Ovary (tissue), 7 donors: ENCODE measurements at regions not wholly inside any gene's neighbourhood (a gene's known extent, or its start where the extent isn't known, plus 50 kb on each side); places are given as distances from the start of the nearest gene placed in this dataset.

Experiments used
- DNase-seq, 5 donors: peaks; one replicate each; pipeline ENCODE4 v3.0.0-alpha.2; 2019 to 2020
- H3K27ac ChIP-seq, 2 donors: fragments of 200-600 bp; one replicate each; pipeline versions ENCODE4 v1.5.1 to v1.8.0; 2019 to 2022
- H3K27me3 ChIP-seq: fragments of 200-600 bp; one replicate; pipeline ENCODE4 v1.8.0; 2022
- H3K36me3 ChIP-seq: fragments of 200-600 bp; sonication (generic); one replicate; pipeline ENCODE4 v1.5.1; 2019
- H3K4me1 ChIP-seq: one replicate; pipeline ENCODE4 v1.8.1; 2013; ENCODE audit warnings: mild to moderate bottlenecking, moderate library complexity; ENCODE audit not compliant: insufficient read depth
- H3K4me3 ChIP-seq: fragments of 200-600 bp; sonication (generic); one replicate; pipeline ENCODE4 v1.5.1; 2017
- H3K9me3 ChIP-seq, 2 donors: fragments of 200-600 bp in 1 of 2; sonication (generic) in 1 of 2; one replicate each; pipeline versions ENCODE4 v1.5.1 to v1.8.1; 2013 to 2019; ENCODE audit warnings: mild to moderate bottlenecking in 1 of 2, moderate library complexity in 1 of 2
- EP300 ChIP-seq: sonication (generic); formaldehyde crosslinking; IDR thresholded peaks from one replicate; pipeline ENCODE4 v1.6.1; 2017; ENCODE audit warnings: antibody characterized with exemption
- POLR2A ChIP-seq: fragments of 450-650 bp; IDR thresholded peaks from one replicate; pipeline ENCODE4 v1.6.1; 2017; ENCODE audit warnings: antibody characterized with exemption, mild to moderate bottlenecking, moderate library complexity
- WGBS, 3 donors: extraction: QIAGEN DNeasy Blood & Tissue Kit in 1 of 3; methylation state at CpG; one replicate each; pipeline versions ENCODE4 v1.1.5 to v1.1.7; 2013 to 2017; 5-methylcytosine and 5-hydroxymethylcytosine counted together
- intact Hi-C, 4 donors: fragments of 100-400 bp; cut with DNase I; formaldehyde crosslinking; loops; one replicate each; pipeline versions ENCODE4 v1.11.0 to v1.15.1; 2022 to 2023
- TF ChIP-seq, protein P1 (sequence below), 3 donors: fragments of 450-650 bp in 2 of 3; fragments of 200-600 bp in 1 of 3; IDR thresholded peaks; one replicate each; pipeline versions ENCODE4 v1.5.1 to v1.8.0; 2016 to 2022; ENCODE audit warnings: antibody characterized with exemption in 3 of 3, mild to moderate bottlenecking in 1 of 3
- donor health status: DM: no; HTN: no; CAD: no; lungs with moderate emphysema.
- donor health status: DM: no; HTN: no; CAD: no.
- donor health status: Bipolar disorder and iron deficiency.
- donor health status: DM: no; HTN: no; CAD: no.
- donor health status: DM: yes; HTN: yes; CAD: no.

DNA sequence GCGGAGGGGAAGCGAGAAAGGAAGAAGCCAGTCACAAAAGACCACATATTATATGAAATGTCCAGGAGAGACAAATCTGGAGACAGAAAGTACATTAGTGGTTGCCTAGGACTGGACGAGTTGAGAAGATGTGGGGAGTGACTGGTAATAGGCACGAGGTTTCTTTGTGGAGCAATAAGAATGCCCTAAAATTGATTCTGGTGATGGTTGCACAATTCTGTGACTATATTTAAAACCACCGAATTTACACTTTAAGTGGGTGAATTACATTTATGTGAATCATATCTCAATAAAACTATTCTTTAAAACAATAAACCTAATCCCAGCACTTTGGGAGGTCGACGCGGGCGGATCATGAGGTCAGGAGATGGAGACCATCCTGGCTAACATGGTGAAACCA is 63.1 kb downstream of the ZNF281 start:
- H3K27ac ChIP-seq = no peak overlapping the region
- no peak for TF ChIP-seq EP300
- TF ChIP-seq POLR2A = no peak
- TF ChIP-seq, protein P1, sequence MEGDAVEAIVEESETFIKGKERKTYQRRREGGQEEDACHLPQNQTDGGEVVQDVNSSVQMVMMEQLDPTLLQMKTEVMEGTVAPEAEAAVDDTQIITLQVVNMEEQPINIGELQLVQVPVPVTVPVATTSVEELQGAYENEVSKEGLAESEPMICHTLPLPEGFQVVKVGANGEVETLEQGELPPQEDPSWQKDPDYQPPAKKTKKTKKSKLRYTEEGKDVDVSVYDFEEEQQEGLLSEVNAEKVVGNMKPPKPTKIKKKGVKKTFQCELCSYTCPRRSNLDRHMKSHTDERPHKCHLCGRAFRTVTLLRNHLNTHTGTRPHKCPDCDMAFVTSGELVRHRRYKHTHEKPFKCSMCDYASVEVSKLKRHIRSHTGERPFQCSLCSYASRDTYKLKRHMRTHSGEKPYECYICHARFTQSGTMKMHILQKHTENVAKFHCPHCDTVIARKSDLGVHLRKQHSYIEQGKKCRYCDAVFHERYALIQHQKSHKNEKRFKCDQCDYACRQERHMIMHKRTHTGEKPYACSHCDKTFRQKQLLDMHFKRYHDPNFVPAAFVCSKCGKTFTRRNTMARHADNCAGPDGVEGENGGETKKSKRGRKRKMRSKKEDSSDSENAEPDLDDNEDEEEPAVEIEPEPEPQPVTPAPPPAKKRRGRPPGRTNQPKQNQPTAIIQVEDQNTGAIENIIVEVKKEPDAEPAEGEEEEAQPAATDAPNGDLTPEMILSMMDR (IDR thresholded peaks at IDR 0.05) = no peak
- H3K4me3 ChIP-seq = no peak overlapping the region
- no peaks in the 10 kb centered on the region for H3K36me3 ChIP-seq
- DNase-seq = no peak
- WGBS, 3 donors = 85 to 90% (median 90%) methylated on average over 9 of the region's 9 CpGs
- no peaks in the 10 kb centered on the region for H3K27me3 ChIP-seq
- intact Hi-C loops = no loop called here
- H3K4me1 ChIP-seq = no peaks in the 10 kb centered on the region
- no peaks in the 10 kb centered on the region for H3K9me3 ChIP-seq

DNA sequence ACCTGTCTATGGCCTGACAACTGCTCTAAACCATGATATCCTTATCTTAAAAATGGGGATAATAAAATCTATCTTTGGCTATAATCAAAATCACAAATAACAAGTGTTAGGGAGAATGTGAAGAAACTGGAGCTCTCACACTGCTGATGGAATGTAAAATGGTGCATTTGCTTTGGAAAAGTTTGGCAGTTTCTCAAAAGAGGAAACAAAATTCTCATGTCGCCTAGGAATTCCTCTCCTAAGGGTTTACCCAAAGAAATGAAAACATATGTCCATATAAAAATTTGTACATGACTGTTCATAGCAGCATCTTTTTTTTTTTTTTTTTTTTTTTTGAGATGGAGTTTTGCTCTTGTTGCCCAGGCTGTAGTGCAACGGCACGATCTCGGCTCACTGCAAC is 64.3 kb downstream of the ZNF281 start:
- WGBS, 3 donors = 72 to 80% (median 76%) methylated on average over 4 of the region's 4 CpGs
- no peak overlapping the region for H3K4me3 ChIP-seq
- H3K27ac ChIP-seq = no peak overlapping the region
- intact Hi-C loops = no loop called here
- H3K27me3 ChIP-seq = no peaks in the 10 kb centered on the region
- no peak for DNase-seq
- H3K9me3 ChIP-seq = no peaks in the 10 kb centered on the region
- no peaks in the 10 kb centered on the region for H3K4me1 ChIP-seq
- no peaks in the 10 kb centered on the region for H3K36me3 ChIP-seq
- TF ChIP-seq, protein P1 (IDR thresholded peaks at IDR 0.05) = no peak
- TF ChIP-seq POLR2A (no peak), EP300 (no peak)

DNA sequence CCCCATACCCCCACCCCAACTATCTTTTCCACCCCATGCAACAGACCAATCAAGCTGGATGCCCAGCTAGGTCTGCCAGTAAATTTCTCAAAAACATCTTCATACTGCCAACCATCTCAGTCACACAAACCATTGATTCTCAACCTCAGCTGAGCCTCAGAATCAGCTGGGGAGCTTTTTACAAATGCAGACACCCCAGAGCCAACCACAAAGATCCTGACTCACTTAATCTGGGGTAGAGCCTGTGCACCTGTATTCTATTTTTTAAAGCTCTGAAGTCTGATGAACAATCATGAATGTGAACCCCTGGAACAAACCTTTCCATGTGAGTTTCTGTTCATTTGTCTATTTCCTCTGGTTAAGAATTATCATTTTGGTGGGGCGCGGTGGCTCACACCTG is 66.0 kb downstream of the ZNF281 start:
- Histone ChIP-seq H3K4me1 (no peaks in the 10 kb centered on the region), H3K36me3 (no peaks in the 10 kb centered on the region), H3K27me3 (no peaks in the 10 kb centered on the region), H3K27ac (no peak overlapping the region), H3K4me3 (no peak overlapping the region), H3K9me3 (no peaks in the 10 kb centered on the region)
- intact Hi-C loops = no loop called here
- TF ChIP-seq EP300 = no peak
- TF ChIP-seq, protein P1 (IDR thresholded peaks at IDR 0.05) = no peak
- no peak for TF ChIP-seq POLR2A
- DNase-seq = no peak
- WGBS, 3 donors = 96 to 100% (median 98%) methylated on average over 2 of the region's 2 CpGs

DNA sequence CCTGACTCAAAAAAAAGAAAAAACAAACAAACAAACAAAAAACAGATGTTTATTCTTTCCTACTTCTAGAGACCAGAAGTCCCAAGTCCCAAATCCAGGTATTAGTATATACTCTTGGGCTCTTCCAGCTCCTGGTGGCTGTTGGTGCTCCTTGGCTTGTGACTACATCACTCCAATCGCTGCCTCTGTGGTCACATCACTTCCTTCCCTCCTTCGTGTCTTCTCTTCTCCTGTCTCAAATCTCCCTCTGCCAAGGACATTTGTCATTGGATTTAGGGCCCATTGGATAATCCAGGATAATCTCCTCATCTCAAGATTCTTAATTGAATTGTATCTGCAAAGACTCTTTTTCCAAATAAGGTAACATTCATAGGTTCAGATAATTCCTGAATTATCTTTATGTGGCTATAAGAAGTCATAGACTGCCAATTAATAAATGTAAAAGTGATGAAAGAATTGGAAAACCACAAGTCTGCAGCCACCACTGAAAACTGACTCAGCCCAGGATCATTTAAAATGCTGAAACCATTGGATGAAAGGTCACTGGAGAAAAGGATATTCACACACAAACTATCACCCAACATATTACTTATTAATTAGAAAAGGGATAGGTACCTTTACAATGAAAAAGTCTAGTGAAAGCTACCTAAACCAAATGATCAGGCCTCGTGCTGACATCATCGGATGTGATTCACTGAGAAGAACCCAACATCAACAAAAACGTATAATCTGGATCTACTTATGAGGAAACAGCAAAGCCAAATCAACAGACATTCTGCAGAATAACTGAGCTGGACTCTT is 67.1 kb downstream of the ZNF281 start:
- intact Hi-C loops = no loop called here
- no peaks in the 10 kb centered on the region for H3K36me3 ChIP-seq
- H3K9me3 ChIP-seq = no peaks in the 10 kb centered on the region
- no peak overlapping the region for H3K4me3 ChIP-seq
- TF ChIP-seq EP300 (no peak), POLR2A (no peak)
- TF ChIP-seq, protein P1 (IDR thresholded peaks at IDR 0.05) = no peak
- WGBS, 3 donors = 81 to 89% (median 83%) methylated on average over 5 of the region's 5 CpGs
- DNase-seq = no peak
- no peaks in the 10 kb centered on the region for H3K4me1 ChIP-seq
- no peak overlapping the region for H3K27ac ChIP-seq
- no peaks in the 10 kb centered on the region for H3K27me3 ChIP-seq
